OCI-LY1 (cell line): ENCODE measurements at regions not wholly inside any gene's neighbourhood (a gene's known extent, or its start where the extent isn't known, plus 50 kb on each side); places are given as distances from the start of the nearest gene placed in this dataset.

ENCODE experiments used
- H2AFZ ChIP-seq: fragments of 200-600 bp; sonication (generic), shearing (Covaris generic); 2 replicates; pipeline ENCODE4 v1.6.0; 2014; ENCODE audit warnings: antibody characterized with exemption, mild to moderate bottlenecking, low read length
- H3F3A ChIP-seq: fragments of 200-600 bp; sonication (generic), shearing (Covaris generic); 2 replicates; pipeline ENCODE4 v1.6.0; 2014; ENCODE audit warnings: mild to moderate bottlenecking, antibody characterized with exemption, low read length, moderate library complexity; ENCODE audit not compliant: insufficient read depth
- H3K27ac ChIP-seq: fragments of 200-600 bp; sonication (generic); 2 replicates; pipeline ENCODE4 v1.5.1; 2014; ENCODE audit warnings: low read length, mixed run types, mild to moderate bottlenecking, low read depth; ENCODE audit not compliant: poor library complexity, severe bottlenecking
- H3K27me3 ChIP-seq: fragments of 200-600 bp; sonication (generic); 2 replicates; pipeline ENCODE4 v1.6.0; 2014; ENCODE audit warnings: antibody characterized with exemption, mild to moderate bottlenecking, low read length, moderate library complexity; ENCODE audit not compliant: insufficient read depth
- H3K36me3 ChIP-seq: fragments of 200-600 bp; sonication (generic); 2 replicates; pipeline ENCODE4 v1.6.1; 2014; ENCODE audit warnings: mild to moderate bottlenecking, antibody characterized with exemption, low read length, moderate library complexity, mixed read lengths; ENCODE audit not compliant: insufficient read depth
- H3K4me1 ChIP-seq: fragments of 200-600 bp; sonication (generic); 2 replicates; pipeline ENCODE4 v1.5.1; 2014; ENCODE audit warnings: mild to moderate bottlenecking, low read length, moderate library complexity; ENCODE audit not compliant: insufficient read depth, severe bottlenecking
- H3K4me2 ChIP-seq: fragments of 200-600 bp; sonication (generic), shearing (Covaris generic); 2 replicates; pipeline ENCODE4 v1.6.1; 2014; ENCODE audit warnings: low read length
- H3K4me3 ChIP-seq: fragments of 200-600 bp; sonication (generic); 2 replicates; pipeline ENCODE4 v1.5.1; 2014; ENCODE audit warnings: low read length, low read depth, mild to moderate bottlenecking, mixed read lengths; ENCODE audit not compliant: poor library complexity, severe bottlenecking
- H3K79me2 ChIP-seq: fragments of 200-600 bp; shearing (Covaris generic); 2 replicates; pipeline ENCODE4 v1.6.1; 2016; ENCODE audit warnings: mixed run types, low read length, mixed read lengths; ENCODE audit not compliant: insufficient read depth
- H3K9ac ChIP-seq: fragments of 200-600 bp; sonication (generic), shearing (Covaris generic); 2 replicates; pipeline ENCODE4 v1.6.1; 2014; ENCODE audit warnings: mild to moderate bottlenecking, low read length, mixed read lengths
- H3K9me2 ChIP-seq: fragments of 200-600 bp; sonication (generic), shearing (Covaris generic); 2 replicates; pipeline ENCODE4 v1.6.1; 2014; ENCODE audit warnings: low read depth, mild to moderate bottlenecking, low read length, mixed read lengths
- H3K9me3 ChIP-seq: fragments of 200-600 bp; shearing (Covaris generic); 2 replicates; pipeline ENCODE4 v1.6.1; 2014; ENCODE audit warnings: low read length, mixed read lengths
- H4K20me1 ChIP-seq: fragments of 200-600 bp; sonication (generic), shearing (Covaris generic); 2 replicates; pipeline ENCODE4 v1.6.0; 2016; ENCODE audit warnings: mild to moderate bottlenecking, low read length; ENCODE audit not compliant: insufficient read depth
- CTCF ChIP-seq: fragments of 200-600 bp; sonication (generic), shearing (Covaris generic); IDR thresholded peaks from 2 replicates; pipeline ENCODE4 v1.5.1; 2017; ENCODE audit warnings: mild to moderate bottlenecking, antibody characterized with exemption, low read length, moderate library complexity, mixed read lengths
- EZH2 ChIP-seq: fragments of 200-600 bp; sonication (generic), shearing (Covaris generic); IDR thresholded peaks from 2 replicates; pipeline ENCODE4 v1.8.0; 2017; ENCODE audit warnings: borderline replicate concordance, mixed run types, mild to moderate bottlenecking, antibody characterized with exemption, low read length, moderate library complexity, mixed read lengths

DNA sequence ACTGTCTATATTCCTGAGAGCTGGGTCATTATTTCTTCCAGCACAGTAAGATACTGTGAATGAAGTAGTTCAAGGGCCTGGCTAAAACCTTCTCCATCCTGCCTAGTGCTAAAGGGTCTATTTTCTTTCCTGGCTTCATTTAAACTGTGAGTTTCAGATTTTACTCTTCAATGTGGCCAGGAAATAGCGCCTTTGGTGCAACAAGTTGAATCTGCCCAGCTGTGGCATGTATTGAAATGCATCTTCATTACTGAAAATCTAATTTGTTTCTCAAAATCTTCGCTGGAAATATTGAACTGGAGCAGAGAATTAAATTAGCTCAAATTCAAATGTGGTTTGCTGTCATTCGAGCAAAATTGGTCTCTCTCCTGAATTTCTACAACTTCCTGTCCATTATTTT, 114.6 kb upstream of the KCNG1 start:
- no peaks in the 10 kb centered on the region for H4K20me1 ChIP-seq
- no peak overlapping the region for H3K4me3 ChIP-seq
- H3K4me2 ChIP-seq: no peak overlapping the region
- no peaks in the 10 kb centered on the region for H3K79me2 ChIP-seq
- no peaks in the 10 kb centered on the region for H3K9me3 ChIP-seq
- H3K27ac ChIP-seq: no peak overlapping the region
- H3K4me1 ChIP-seq: no peaks in the 10 kb centered on the region
- no peaks in the 10 kb centered on the region for H3K9me2 ChIP-seq
- no peak overlapping the region for H2AFZ ChIP-seq
- H3F3A ChIP-seq: no peaks in the 10 kb centered on the region
- no peaks in the 10 kb centered on the region for H3K36me3 ChIP-seq
- peaks cover 7% of the 10 kb centered on the region for H3K27me3 ChIP-seq
- no peak for TF ChIP-seq CTCF
- no peak for TF ChIP-seq EZH2
- no peak overlapping the region for H3K9ac ChIP-seq

GRCh38 chr20:51135926-51136715, 113.2 kb upstream of the KCNG1 start:
- H3K9me2 ChIP-seq: no peaks in the 10 kb centered on the region
- H2AFZ ChIP-seq: no peak overlapping the region
- H3K27ac ChIP-seq: no peak overlapping the region
- peaks cover 7% of the 10 kb centered on the region for H3K27me3 ChIP-seq
- H3K79me2 ChIP-seq: no peaks in the 10 kb centered on the region
- no peaks in the 10 kb centered on the region for H3K9me3 ChIP-seq
- H3F3A ChIP-seq: no peaks in the 10 kb centered on the region
- no peak for TF ChIP-seq EZH2
- TF ChIP-seq CTCF: no peak
- no peak overlapping the region for H3K4me3 ChIP-seq
- H3K9ac ChIP-seq: no peak overlapping the region
- no peak overlapping the region for H3K4me2 ChIP-seq
- no peaks in the 10 kb centered on the region for H3K4me1 ChIP-seq
- H4K20me1 ChIP-seq: no peaks in the 10 kb centered on the region
- H3K36me3 ChIP-seq: no peaks in the 10 kb centered on the region

DNA sequence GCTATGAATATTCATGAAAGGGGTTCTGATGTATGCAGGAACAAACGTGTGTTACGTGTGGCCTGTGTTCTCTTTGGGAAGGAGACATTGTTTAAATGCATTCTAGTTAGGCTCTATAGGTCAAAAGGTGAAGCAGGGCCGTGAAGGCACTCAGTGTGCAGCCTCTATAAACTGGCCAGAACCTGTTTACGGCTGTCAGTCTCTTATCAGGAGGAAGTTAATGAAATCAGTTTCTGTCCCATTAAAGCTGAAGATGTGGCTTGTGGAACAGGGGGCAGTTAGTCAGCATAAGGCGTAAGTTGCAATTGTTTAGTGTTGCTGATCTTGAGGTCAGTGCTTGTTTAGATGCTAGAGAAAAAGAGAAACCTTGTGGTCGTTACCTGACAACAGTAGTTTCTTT, 111.5 kb upstream of the KCNG1 start:
- H3K4me3 ChIP-seq: no peak overlapping the region
- no peak overlapping the region for H2AFZ ChIP-seq

More for the DNA sequence above, 111.5 kb upstream of the KCNG1 start:
- Histone ChIP-seq H3K4me2 (no peak overlapping the region), H3K9me3 (no peaks in the 10 kb centered on the region), H4K20me1 (no peaks in the 10 kb centered on the region), H3K27me3 (peaks cover 4% of the 10 kb centered on the region), H3K36me3 (no peaks in the 10 kb centered on the region), H3K9me2 (no peaks in the 10 kb centered on the region), H3K4me1 (no peaks in the 10 kb centered on the region), H3K27ac (no peak overlapping the region), H3F3A (no peaks in the 10 kb centered on the region), H3K9ac (no peak overlapping the region), H3K79me2 (no peaks in the 10 kb centered on the region)
- TF ChIP-seq EZH2: no peak
- no peak for TF ChIP-seq CTCF
